Effector memory CD4-positive, alpha-beta T cell (primary cell): ENCODE measurements at regions not wholly inside any gene's neighbourhood (a gene's known extent, or its start where the extent isn't known, plus 50 kb on each side); places are given as distances from the start of the nearest gene placed in this dataset.
"Not testable (repeated sequence)": the region's sequence is repeated elsewhere in the genome, so short reads cannot be mapped to it uniquely, and the experiment has no call there.

ENCODE experiments used
- DNase-seq, 3 donors: peaks; one replicate each; pipeline ENCODE4 v3.0.0-alpha.2; 2020
- H3K27ac ChIP-seq: 2 replicates; pipeline ENCODE4 v1.7.0; 2013; ENCODE audit warnings: mild to moderate bottlenecking, low read length, moderate library complexity; ENCODE audit not compliant: insufficient read depth, poor library complexity, severe bottlenecking
- H3K27me3 ChIP-seq: replicated peaks from 2 replicates; pipeline ENCODE4 v1.7.0; 2013; ENCODE audit warnings: mild to moderate bottlenecking, low read length; ENCODE audit not compliant: insufficient read depth, control insufficient read depth, poor library complexity, severe bottlenecking
- H3K36me3 ChIP-seq: 2 replicates; pipeline ENCODE4 v1.7.0; 2013; ENCODE audit warnings: mild to moderate bottlenecking, low read length, moderate library complexity; ENCODE audit not compliant: control insufficient read depth, insufficient read depth
- H3K4me1 ChIP-seq: 2 replicates; pipeline ENCODE4 v1.7.0; 2013; ENCODE audit warnings: low read length, mild to moderate bottlenecking; ENCODE audit not compliant: control insufficient read depth, insufficient read depth, poor library complexity, severe bottlenecking
- H3K4me3 ChIP-seq: 2 replicates; pipeline ENCODE4 v1.7.0; 2013; ENCODE audit warnings: low read length, low read depth, mild to moderate bottlenecking; ENCODE audit not compliant: insufficient read depth, poor library complexity, severe bottlenecking
- H3K9me3 ChIP-seq: 2 replicates; pipeline ENCODE4 v1.7.0; 2013; ENCODE audit warnings: mild to moderate bottlenecking, low read length, moderate library complexity; ENCODE audit not compliant: control insufficient read depth

DNA sequence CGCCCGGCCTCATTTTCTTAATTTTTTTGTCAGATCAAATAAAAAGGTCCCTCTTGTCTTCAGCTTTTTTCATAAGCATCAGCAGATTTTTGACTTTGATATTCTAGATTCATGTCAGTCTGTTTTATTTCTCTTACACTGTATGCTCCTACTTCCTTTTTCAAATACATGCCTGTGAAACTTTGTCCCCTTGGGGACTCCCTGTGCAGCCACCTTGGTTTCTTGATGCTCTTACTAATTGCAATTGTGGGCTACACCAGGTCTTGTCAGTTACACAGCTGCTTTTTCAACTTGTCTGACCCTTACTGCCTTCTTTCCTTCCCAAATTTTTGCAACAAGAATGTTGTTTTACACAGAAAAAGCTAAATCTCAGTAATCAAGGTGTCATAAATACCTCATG is 238.2 kb upstream of the KCNN2 start:
- Histone ChIP-seq H3K9me3 (no peaks in the 10 kb centered on the region), H3K27ac (no peak overlapping the region), H3K4me1 (no peaks in the 10 kb centered on the region), H3K4me3 (no peak overlapping the region), H3K36me3 (no peaks in the 10 kb centered on the region), H3K27me3 (no peaks in the 10 kb centered on the region)
- DNase-seq = no peak

DNA sequence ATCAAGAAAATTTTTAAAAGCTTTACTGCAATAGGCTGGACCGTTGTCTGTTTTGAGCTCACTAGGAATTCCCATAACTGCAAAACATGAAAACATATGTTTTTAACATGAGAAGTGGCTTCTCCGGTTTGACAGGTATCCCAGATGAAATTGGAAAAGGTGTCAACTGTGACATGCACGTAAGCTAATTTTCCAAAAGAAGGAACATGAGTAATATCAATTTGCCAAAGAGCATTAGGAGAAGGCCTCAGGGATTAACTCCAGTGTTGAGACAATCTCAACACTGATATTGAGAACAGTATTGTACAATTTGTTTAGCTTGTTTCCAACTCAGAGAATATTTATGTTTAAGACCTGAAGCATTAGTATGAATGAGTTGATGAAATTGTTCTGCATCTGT is 215.5 kb upstream of the KCNN2 start:
- no peak for DNase-seq

GRCh38 chr5:114148253-114148652 is 213.6 kb upstream of the KCNN2 start:
- Histone ChIP-seq H3K36me3 (no peaks in the 10 kb centered on the region), H3K4me1 (no peaks in the 10 kb centered on the region), H3K4me3 (no peak overlapping the region), H3K9me3 (peaks cover 4% of the 10 kb centered on the region), H3K27ac (no peak overlapping the region), H3K27me3 (no peaks in the 10 kb centered on the region)
- no peak for DNase-seq

More for the DNA sequence above, 215.5 kb upstream of the KCNN2 start:
- Histone ChIP-seq H3K27me3 (no peaks in the 10 kb centered on the region), H3K36me3 (no peaks in the 10 kb centered on the region), H3K9me3 (peaks cover 4% of the 10 kb centered on the region), H3K4me3 (no peak overlapping the region), H3K27ac (no peak overlapping the region), H3K4me1 (no peaks in the 10 kb centered on the region)

- H3K4me1 ChIP-seq, H3K27ac ChIP-seq, H3K4me3 ChIP-seq, H3K9me3 ChIP-seq, H3K27me3 ChIP-seq, H3K36me3 ChIP-seq, DNase-seq: not testable (repeated sequence)
These were observed 213.1 kb upstream of the KCNN2 start for GRCh38 chr5:114148728-114149127.

DNA sequence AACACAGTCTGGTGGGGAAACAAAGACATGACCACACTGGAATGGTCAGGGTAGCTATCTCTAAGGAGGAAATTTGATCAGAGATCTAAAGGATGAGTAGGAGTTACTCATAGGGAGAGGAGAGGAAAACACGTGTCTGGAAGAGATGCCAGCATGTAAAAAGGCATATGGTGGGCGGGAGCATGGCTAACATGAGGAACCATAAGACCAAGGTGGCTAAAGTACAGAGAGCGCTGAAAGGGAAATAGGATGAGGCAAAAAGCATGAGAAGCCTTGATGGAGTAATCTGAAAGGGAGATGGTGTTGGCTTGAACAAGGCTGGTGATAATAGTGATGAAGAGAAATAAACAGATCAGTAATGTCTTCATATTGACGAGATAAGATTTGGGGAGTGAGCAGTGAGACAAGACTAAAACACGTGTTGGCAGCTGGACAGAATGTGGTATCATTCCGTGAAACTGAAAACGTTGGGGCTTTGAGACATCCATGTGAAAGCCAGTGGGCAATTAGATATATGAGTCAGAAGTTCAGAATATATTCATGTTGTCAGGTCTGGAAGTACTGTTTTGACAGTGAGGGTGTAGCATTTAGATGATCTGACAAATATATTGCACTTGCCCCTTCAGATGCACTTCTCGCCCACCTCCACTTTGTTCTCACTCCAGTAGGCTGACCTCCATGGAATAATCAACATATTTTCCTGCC is 209.1 kb upstream of the KCNN2 start:
- Histone ChIP-seq H3K4me3 (no peak overlapping the region), H3K4me1 (no peaks in the 10 kb centered on the region), H3K36me3 (no peaks in the 10 kb centered on the region), H3K27me3 (no peaks in the 10 kb centered on the region), H3K27ac (no peak overlapping the region), H3K9me3 (peaks cover 4% of the 10 kb centered on the region)
- no peak for DNase-seq

- no peaks in the 10 kb centered on the region for H3K4me1 ChIP-seq
- no peaks in the 10 kb centered on the region for H3K27me3 ChIP-seq
- no peak overlapping the region for H3K27ac ChIP-seq
- H3K36me3 ChIP-seq = no peaks in the 10 kb centered on the region
- no peak overlapping the region for H3K4me3 ChIP-seq
- H3K9me3 ChIP-seq = peaks cover 4% of the 10 kb centered on the region
- DNase-seq = no peak
These were observed 208.5 kb upstream of the KCNN2 start for GRCh38 chr5:114153392-114153791.

DNA sequence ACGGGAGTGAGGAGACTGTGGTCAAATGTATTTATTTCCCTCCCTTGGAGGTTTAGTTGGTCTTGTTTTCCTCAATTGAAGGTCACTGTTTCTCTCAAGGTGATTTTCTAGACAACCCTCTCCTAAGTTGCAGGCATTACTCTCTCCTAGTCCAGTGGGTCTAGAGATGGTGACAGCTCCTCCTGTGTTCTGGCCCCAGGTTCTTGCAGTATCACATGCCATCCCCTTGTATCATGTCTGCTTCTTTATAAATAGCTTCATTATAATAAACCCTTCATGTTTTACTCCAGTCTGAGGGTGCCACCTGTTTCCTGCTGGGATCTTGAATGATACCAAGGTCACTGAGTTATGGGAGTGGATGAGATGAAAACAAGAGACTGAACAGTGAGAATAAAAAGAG is 208.0 kb upstream of the KCNN2 start:
- Histone ChIP-seq H3K27ac (no peak overlapping the region), H3K4me1 (no peaks in the 10 kb centered on the region), H3K9me3 (peaks cover under 1% of the 10 kb centered on the region), H3K36me3 (no peaks in the 10 kb centered on the region), H3K4me3 (no peak overlapping the region), H3K27me3 (no peaks in the 10 kb centered on the region)
- no peak for DNase-seq

GRCh38 chr5:114166081-114166480 is 195.8 kb upstream of the KCNN2 start:
- no peak for DNase-seq
- no peaks in the 10 kb centered on the region for H3K4me1 ChIP-seq
- H3K27me3 ChIP-seq = no peaks in the 10 kb centered on the region
- H3K4me3 ChIP-seq = no peak overlapping the region
- no peaks in the 10 kb centered on the region for H3K36me3 ChIP-seq
- H3K27ac ChIP-seq = no peak overlapping the region
- H3K9me3 ChIP-seq = no peaks in the 10 kb centered on the region

- Histone ChIP-seq H3K27me3 (no peaks in the 10 kb centered on the region), H3K4me3 (no peak overlapping the region), H3K27ac (no peak overlapping the region), H3K4me1 (no peaks in the 10 kb centered on the region), H3K36me3 (no peaks in the 10 kb centered on the region), H3K9me3 (no peaks in the 10 kb centered on the region)
- no peak for DNase-seq
These were observed 187.7 kb upstream of the KCNN2 start for GRCh38 chr5:114174131-114174530.

DNA sequence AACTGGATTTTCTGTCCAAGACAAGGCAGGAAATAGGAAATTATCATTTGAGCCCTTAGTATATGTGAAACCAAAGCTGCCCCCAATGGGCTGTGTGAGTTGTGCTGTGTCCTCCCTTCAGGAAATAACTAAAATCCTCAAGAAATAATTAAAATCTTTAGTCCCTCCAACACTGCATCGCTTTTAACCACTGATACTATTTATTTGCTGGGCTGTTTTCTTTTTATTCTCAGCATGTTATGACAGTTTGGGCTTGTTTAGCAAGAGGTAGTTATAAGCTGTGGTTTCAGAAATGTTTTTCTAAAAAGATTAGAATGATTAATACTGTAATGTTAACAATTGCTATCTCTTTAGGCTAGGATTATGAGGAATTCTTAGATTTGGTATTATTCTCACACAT is 187.0 kb upstream of the KCNN2 start:
- Histone ChIP-seq H3K36me3 (no peaks in the 10 kb centered on the region), H3K9me3 (no peaks in the 10 kb centered on the region), H3K4me1 (no peaks in the 10 kb centered on the region), H3K4me3 (no peak overlapping the region), H3K27ac (no peak overlapping the region), H3K27me3 (no peaks in the 10 kb centered on the region)
- no peak for DNase-seq
